WTC11 (cell line): ENCODE measurements at regions not wholly inside any gene's neighbourhood (a gene's known extent, or its start where the extent isn't known, plus 50 kb on each side); places are given as distances from the start of the nearest gene placed in this dataset.

Experiments used
- ARID4B ChIP-seq: sonication (generic); formaldehyde crosslinking; IDR thresholded peaks from 2 replicates; pipeline ENCODE4 v1.8.0; 2023; ENCODE audit warnings: missing genetic modification reagents, mild to moderate bottlenecking, borderline replicate concordance
- CBFB ChIP-seq: sonication (generic); formaldehyde crosslinking; IDR thresholded peaks from 2 replicates; pipeline ENCODE4 v1.8.1; 2022; ENCODE audit warnings: mild to moderate bottlenecking, low read depth, missing genetic modification reagents
- CTCF ChIP-seq: fragments of 200-600 bp; IDR thresholded peaks from 2 replicates; pipeline ENCODE4 v1.8.0; 2022; ENCODE audit warnings: antibody characterized with exemption
- JUN ChIP-seq: sonication (generic); formaldehyde crosslinking; IDR thresholded peaks from 2 replicates; pipeline ENCODE4 v1.8.0; 2023; ENCODE audit warnings: mild to moderate bottlenecking, missing genetic modification reagents
- MAX ChIP-seq: sonication (generic); formaldehyde crosslinking; IDR thresholded peaks from 2 replicates; pipeline ENCODE4 v1.8.0; 2022; ENCODE audit warnings: mild to moderate bottlenecking, missing genetic modification reagents
- NFE2L1 ChIP-seq: sonication (generic); formaldehyde crosslinking; IDR thresholded peaks from 2 replicates; pipeline ENCODE4 v1.8.1; 2023; ENCODE audit warnings: missing genetic modification reagents
- NFYB ChIP-seq: sonication (generic); formaldehyde crosslinking; conservative IDR thresholded peaks from 2 replicates; pipeline ENCODE4 v1.8.0; 2022; ENCODE audit warnings: low read depth, missing genetic modification reagents
- SMAD4 ChIP-seq: sonication (generic); formaldehyde crosslinking; IDR thresholded peaks from 2 replicates; pipeline ENCODE4 v1.8.0; 2022; ENCODE audit warnings: mild to moderate bottlenecking, missing genetic modification reagents
- SP1 ChIP-seq: sonication (generic); formaldehyde crosslinking; conservative IDR thresholded peaks from 2 replicates; pipeline ENCODE4 v1.8.1; 2022; ENCODE audit warnings: missing genetic modification reagents
- TEAD1 ChIP-seq: sonication (generic); formaldehyde crosslinking; IDR thresholded peaks from 2 replicates; pipeline ENCODE4 v1.8.0; 2022; ENCODE audit warnings: mild to moderate bottlenecking, missing genetic modification reagents
- TEAD4 ChIP-seq: sonication (generic); formaldehyde crosslinking; IDR thresholded peaks from 2 replicates; pipeline ENCODE4 v1.8.0; 2022; ENCODE audit warnings: mild to moderate bottlenecking, missing genetic modification reagents
- ZBTB21 ChIP-seq: sonication (generic); formaldehyde crosslinking; IDR thresholded peaks from 2 replicates; pipeline ENCODE4 v1.8.1; 2023; ENCODE audit warnings: mild to moderate bottlenecking, missing genetic modification reagents, borderline replicate concordance
- ZSCAN18 ChIP-seq: fragments of 250-450 bp; sonication (Bioruptor Pico); IDR thresholded peaks from 2 replicates; pipeline ENCODE4 v2.1.2; 2022; ENCODE audit warnings: mild to moderate bottlenecking, moderate library complexity

- TF ChIP-seq NFE2L1 (no peak), CTCF (no peak), ARID4B (CRISPR knock-in tag) (no peak), ZBTB21 (CRISPR knock-in tag) (no peak), SP1 (CRISPR knock-in tag) (no peak), MAX (CRISPR knock-in tag) (no peak), TEAD4 (CRISPR knock-in tag) (no peak), NFYB (no peak), JUN (CRISPR knock-in tag) (no peak), SMAD4 (no peak), TEAD1 (no peak), CBFB (CRISPR knock-in tag) (no peak), ZSCAN18 (CRISPR knock-in tag) (no peak)
These were observed 67.9 kb upstream of the EYA4 start for GRCh38 chr6:133173276-133173675.
